Gastroesophageal sphincter (tissue), 4 donors: ENCODE measurements at regions not wholly inside any gene's neighbourhood (a gene's known extent, or its start where the extent isn't known, plus 50 kb on each side); places are given as distances from the start of the nearest gene placed in this dataset.

Experiments
- ATAC-seq: fragments of 150-250 bp; one replicate; pipeline ENCODE4 v1.9.1; 2016; ENCODE audit warnings: mild to moderate bottlenecking, moderate library complexity
- H3K27ac ChIP-seq, 4 donors: fragments of 200-600 bp; sonication (generic) in 3 of 4; 1 replicate in 3 of 4; 2 replicates in 1 of 4; pipeline ENCODE4 v1.5.1; 2016 to 2019
- H3K27me3 ChIP-seq: fragments of 200-600 bp; sonication (generic); one replicate; pipeline ENCODE4 v1.5.1; 2019
- H3K36me3 ChIP-seq, 2 donors: fragments of 200-600 bp; sonication (generic); one replicate each; pipeline ENCODE4 v1.5.1; 2019; ENCODE audit warnings: control low read depth in 1 of 2
- H3K4me1 ChIP-seq, 3 donors: fragments of 200-600 bp; sonication (generic); 1 replicate in 2 of 3; 2 replicates in 1 of 3; pipeline ENCODE4 v1.5.1; 2016 to 2019; ENCODE audit warnings: control low read depth in 2 of 3
- H3K4me3 ChIP-seq, 2 donors: fragments of 200-600 bp; sonication (generic); one replicate each; pipeline ENCODE4 v1.5.1; 2019; ENCODE audit warnings: mild to moderate bottlenecking in 1 of 2, moderate library complexity in 1 of 2
- H3K9me3 ChIP-seq, 3 donors: fragments of 200-600 bp; sonication (generic); one replicate each; pipeline ENCODE4 v1.5.1; 2017 to 2019; ENCODE audit warnings: control low read depth in 2 of 3
- EP300 ChIP-seq: sonication (generic); formaldehyde crosslinking; IDR thresholded peaks from one replicate; pipeline ENCODE4 v1.6.1; 2017; ENCODE audit warnings: antibody characterized with exemption, mild to moderate bottlenecking
- POLR2A ChIP-seq, 2 donors: fragments of 450-650 bp; IDR thresholded peaks; one replicate each; pipeline ENCODE4 v1.6.1; 2017; ENCODE audit warnings: antibody characterized with exemption in 2 of 2, mild to moderate bottlenecking in 2 of 2, moderate library complexity in 1 of 2
- POLR2AphosphoS5 ChIP-seq: sonication (generic); formaldehyde crosslinking; IDR thresholded peaks from one replicate; pipeline ENCODE4 v1.6.1; 2017; ENCODE audit warnings: antibody characterized with exemption
- WGBS, 2 donors: methylation state at CpG; one replicate each; pipeline ENCODE4 v1.1.5; 2018; ENCODE audit warnings: low coverage in 1 of 2; 5-methylcytosine and 5-hydroxymethylcytosine counted together
- TF ChIP-seq, protein P1 (sequence below), 4 experiments: fragments of 200-600 bp in 2 of 4; fragments of 450-650 bp in 2 of 4; sonication (generic) in 1 of 4; IDR thresholded peaks; one replicate each; pipeline ENCODE4 v1.5.1; 2017 to 2019; ENCODE audit warnings: antibody characterized with exemption in 4 of 4, mild to moderate bottlenecking in 2 of 4, moderate library complexity in 2 of 4

DNA sequence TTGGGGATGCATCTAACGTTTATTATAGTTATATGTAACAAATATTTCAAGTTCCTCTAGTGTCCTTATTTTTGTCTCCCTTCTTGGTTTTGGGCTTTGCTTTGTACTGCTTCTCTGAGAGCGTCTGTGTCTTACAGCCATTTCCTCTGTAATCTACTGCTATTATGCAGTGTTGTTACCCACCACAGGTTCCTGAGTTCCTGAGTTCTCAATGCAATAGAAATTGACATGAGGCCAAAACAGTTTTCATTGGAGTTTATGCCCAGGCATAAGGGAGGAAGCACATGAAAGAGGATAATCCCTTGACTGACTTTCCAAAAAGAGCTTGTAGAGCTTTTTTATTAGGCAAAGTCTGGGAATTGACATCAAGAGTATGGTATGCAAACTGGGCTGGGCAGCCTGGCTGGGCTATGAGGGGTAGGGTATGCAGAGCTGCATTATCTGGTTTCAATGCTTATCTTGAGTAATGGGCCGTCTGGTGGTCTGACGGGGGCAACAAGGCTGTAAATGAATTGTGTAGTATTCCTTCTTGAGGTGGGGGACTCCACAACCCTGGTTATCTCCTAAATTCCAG, 722.5 kb upstream of the ATXN7L3B start:
- Histone ChIP-seq H3K4me1 (no peaks in the 10 kb centered on the region), H3K4me3 (no peak overlapping the region), H3K9me3 (no peaks in the 10 kb centered on the region), H3K27me3 (no peaks in the 10 kb centered on the region), H3K36me3 (no peaks in the 10 kb centered on the region), H3K27ac (no peak overlapping the region)
- WGBS, 2 donors: 51 to 60% methylated on average over 4 of the region's 4 CpGs
- TF ChIP-seq POLR2A (IDR thresholded peaks at IDR 0.05) (no peak), POLR2AphosphoS5 (no peak), EP300 (no peak)
- TF ChIP-seq, protein P1, sequence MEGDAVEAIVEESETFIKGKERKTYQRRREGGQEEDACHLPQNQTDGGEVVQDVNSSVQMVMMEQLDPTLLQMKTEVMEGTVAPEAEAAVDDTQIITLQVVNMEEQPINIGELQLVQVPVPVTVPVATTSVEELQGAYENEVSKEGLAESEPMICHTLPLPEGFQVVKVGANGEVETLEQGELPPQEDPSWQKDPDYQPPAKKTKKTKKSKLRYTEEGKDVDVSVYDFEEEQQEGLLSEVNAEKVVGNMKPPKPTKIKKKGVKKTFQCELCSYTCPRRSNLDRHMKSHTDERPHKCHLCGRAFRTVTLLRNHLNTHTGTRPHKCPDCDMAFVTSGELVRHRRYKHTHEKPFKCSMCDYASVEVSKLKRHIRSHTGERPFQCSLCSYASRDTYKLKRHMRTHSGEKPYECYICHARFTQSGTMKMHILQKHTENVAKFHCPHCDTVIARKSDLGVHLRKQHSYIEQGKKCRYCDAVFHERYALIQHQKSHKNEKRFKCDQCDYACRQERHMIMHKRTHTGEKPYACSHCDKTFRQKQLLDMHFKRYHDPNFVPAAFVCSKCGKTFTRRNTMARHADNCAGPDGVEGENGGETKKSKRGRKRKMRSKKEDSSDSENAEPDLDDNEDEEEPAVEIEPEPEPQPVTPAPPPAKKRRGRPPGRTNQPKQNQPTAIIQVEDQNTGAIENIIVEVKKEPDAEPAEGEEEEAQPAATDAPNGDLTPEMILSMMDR (IDR thresholded peaks at IDR 0.05): no peak
- ATAC-seq: no peak

DNA sequence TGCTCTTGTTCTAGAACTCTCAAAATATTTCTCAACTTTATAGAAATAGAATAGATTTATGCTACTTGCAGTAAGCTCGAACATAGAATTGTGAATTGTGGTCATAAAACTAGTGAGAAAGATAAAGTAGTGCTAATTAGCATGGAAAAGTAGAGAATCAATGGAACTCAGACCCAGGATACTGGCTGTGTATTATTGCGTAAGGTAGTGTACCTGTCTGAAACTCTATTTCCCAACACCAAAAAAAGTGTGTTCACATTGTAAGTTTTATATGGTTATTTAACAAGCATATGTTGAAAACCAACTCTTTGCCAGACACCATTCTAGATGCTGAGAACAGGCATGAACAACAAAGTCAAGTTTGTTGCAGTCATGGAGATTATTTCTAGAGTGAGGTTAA, 720.5 kb upstream of the ATXN7L3B start:
- Histone ChIP-seq H3K9me3 (no peaks in the 10 kb centered on the region), H3K27me3 (no peaks in the 10 kb centered on the region), H3K4me3 (no peak overlapping the region), H3K27ac (no peak overlapping the region), H3K4me1 (no peaks in the 10 kb centered on the region), H3K36me3 (no peaks in the 10 kb centered on the region)
- 75 to 82% methylated on average over 1 to 2 of the region's 2 CpGs for WGBS, 2 donors
- TF ChIP-seq, protein P1 (IDR thresholded peaks at IDR 0.05): no peak
- no peak for TF ChIP-seq POLR2AphosphoS5
- no peak for TF ChIP-seq POLR2A (IDR thresholded peaks at IDR 0.05)
- TF ChIP-seq EP300: no peak
- ATAC-seq: no peak

DNA sequence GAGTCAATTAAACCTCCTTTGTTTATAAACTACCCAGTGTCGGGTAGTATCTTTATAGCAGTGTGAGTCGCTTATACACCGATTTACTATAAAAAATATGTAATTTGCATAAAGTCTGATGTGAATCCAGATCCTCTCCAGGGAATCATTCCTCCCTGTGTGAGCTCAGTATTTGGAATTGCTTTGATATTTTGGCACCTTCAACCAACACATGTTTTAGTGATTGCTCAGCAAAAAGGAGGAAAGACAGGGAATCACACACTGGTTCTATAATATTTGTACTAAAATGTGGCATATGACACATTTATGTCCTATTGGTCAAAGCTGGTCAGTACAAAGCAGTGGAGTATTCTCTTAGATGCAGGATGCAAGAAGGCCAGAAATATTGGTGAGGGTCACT, 703.9 kb upstream of the ATXN7L3B start:
- no peak overlapping the region for H3K4me3 ChIP-seq
- no peak overlapping the region for H3K27ac ChIP-seq
- ATAC-seq: no peak
- H3K27me3 ChIP-seq: no peaks in the 10 kb centered on the region
- H3K9me3 ChIP-seq: no peaks in the 10 kb centered on the region
- no peaks in the 10 kb centered on the region for H3K36me3 ChIP-seq
- WGBS, 2 donors: 76 to 83% methylated on average over 3 of the region's 3 CpGs
- no peaks in the 10 kb centered on the region for H3K4me1 ChIP-seq
- TF ChIP-seq POLR2A (IDR thresholded peaks at IDR 0.05) (no peak), EP300 (no peak), POLR2AphosphoS5 (no peak)
- TF ChIP-seq, protein P1 (IDR thresholded peaks at IDR 0.05): no peak

DNA sequence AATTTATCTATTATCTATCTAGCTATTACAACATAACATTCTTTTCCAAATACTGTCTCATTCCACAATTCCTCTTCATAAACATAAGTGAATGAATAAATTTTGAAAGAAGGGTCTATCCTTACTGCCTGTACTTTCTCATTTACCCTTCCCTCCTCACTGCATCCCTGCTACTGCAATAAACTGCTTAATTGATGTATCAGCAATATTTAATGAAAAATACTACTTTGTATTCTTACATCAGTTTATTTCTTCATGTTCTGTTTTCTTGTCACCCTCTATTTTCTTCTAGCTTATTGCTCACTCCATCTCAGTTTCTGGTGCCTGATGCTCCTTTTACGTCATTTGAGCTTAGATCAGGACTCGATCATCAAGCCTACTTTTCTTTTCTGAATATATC, 695.7 kb upstream of the ATXN7L3B start:
- WGBS, 2 donors: 84 to 90% methylated on average over 2 of the region's 2 CpGs
- H3K27ac ChIP-seq: no peak overlapping the region

DNA sequence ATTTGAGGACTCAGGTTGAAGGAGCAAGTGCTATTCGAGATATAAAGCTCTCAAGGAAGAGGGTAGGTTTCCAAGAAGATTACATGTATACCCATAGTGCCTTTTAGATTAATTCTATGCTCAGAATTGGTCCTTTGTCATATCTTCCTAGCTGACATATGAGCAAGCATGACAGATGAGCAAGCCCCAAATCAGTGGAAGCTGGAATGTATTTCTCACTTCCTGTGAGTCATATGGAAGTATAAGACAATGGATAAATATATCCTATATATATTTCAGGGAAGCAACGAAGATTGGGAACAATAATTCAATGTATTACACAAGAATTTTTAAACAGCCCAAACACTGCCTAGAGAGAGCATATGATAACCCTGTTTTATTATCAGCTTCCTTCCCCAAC, 674.1 kb upstream of the ATXN7L3B start:
- ATAC-seq: no peak
- no peaks in the 10 kb centered on the region for H3K9me3 ChIP-seq
- H3K4me3 ChIP-seq: no peak overlapping the region
- H3K4me1 ChIP-seq: no peaks in the 10 kb centered on the region
- no peaks in the 10 kb centered on the region for H3K36me3 ChIP-seq
- TF ChIP-seq, protein P1 (IDR thresholded peaks at IDR 0.05): no peak
- no peak for TF ChIP-seq POLR2A (IDR thresholded peaks at IDR 0.05)
- no peak for TF ChIP-seq EP300
- TF ChIP-seq POLR2AphosphoS5: no peak
- H3K27ac ChIP-seq: no peak overlapping the region
- H3K27me3 ChIP-seq: no peaks in the 10 kb centered on the region
- 40 to 60% methylated on average over 2 of the region's 2 CpGs for WGBS, 2 donors

More for the DNA sequence above, 695.7 kb upstream of the ATXN7L3B start:
- Histone ChIP-seq H3K27me3 (no peaks in the 10 kb centered on the region), H3K4me3 (no peak overlapping the region), H3K36me3 (no peaks in the 10 kb centered on the region), H3K9me3 (no peaks in the 10 kb centered on the region), H3K4me1 (no peaks in the 10 kb centered on the region)
- TF ChIP-seq POLR2A (IDR thresholded peaks at IDR 0.05): no peak
- ATAC-seq: no peak
